ENCODE measurements at regions not wholly inside any gene's neighbourhood (a gene's known extent, or its start where the extent isn't known, plus 50 kb on each side); places are given as distances from the start of the nearest gene placed in this dataset.

- no peak for DNase-seq (ENCODE audit: extremely low spot score, unreplicated experiment)
- H3K36me3 Mint-ChIP-seq: no peaks in the 10 kb centered on the region
- no peaks in the 10 kb centered on the region for H3K27me3 Mint-ChIP-seq
- no peaks in the 10 kb centered on the region for H3K9me3 Mint-ChIP-seq
- no peaks in the 10 kb centered on the region for H3K4me1 Mint-ChIP-seq (ENCODE audit: unreplicated experiment)
- H3K27ac Mint-ChIP-seq: no peak overlapping the region
- H3K4me3 Mint-ChIP-seq: no peak overlapping the region
- no peak for TF ChIP-seq CTCF (conservative IDR thresholded peaks at IDR 0.05)
These were observed 1245.7 kb upstream of the LRRTM1 start for GRCh38 chr2:81550277-81550676.

- Mint-ChIP-seq H3K9me3 (no peaks in the 10 kb centered on the region), H3K27ac (no peak overlapping the region), H3K36me3 (no peaks in the 10 kb centered on the region), H3K4me3 (no peak overlapping the region), H3K4me1 (ENCODE audit: unreplicated experiment) (no peaks in the 10 kb centered on the region), H3K27me3 (no peaks in the 10 kb centered on the region)
- TF ChIP-seq CTCF (conservative IDR thresholded peaks at IDR 0.05): no peak
- DNase-seq (ENCODE audit: extremely low spot score, unreplicated experiment): no peak
These were observed 1245.1 kb upstream of the LRRTM1 start for GRCh38 chr2:81549646-81550045.

- no peak overlapping the region for H3K27ac Mint-ChIP-seq
- no peak for DNase-seq (ENCODE audit: extremely low spot score, unreplicated experiment)
These were observed 1241.1 kb upstream of the LRRTM1 start for GRCh38 chr2:81545626-81546025.

GRCh38 chr2:81542119-81542518 is 1237.6 kb upstream of the LRRTM1 start:
- no peaks in the 10 kb centered on the region for H3K36me3 Mint-ChIP-seq
- H3K4me3 Mint-ChIP-seq: no peak overlapping the region
- H3K9me3 Mint-ChIP-seq: no peaks in the 10 kb centered on the region
- TF ChIP-seq CTCF (conservative IDR thresholded peaks at IDR 0.05): no peak
- H3K27me3 Mint-ChIP-seq: no peaks in the 10 kb centered on the region
- H3K27ac Mint-ChIP-seq: no peak overlapping the region
- no peak for DNase-seq (ENCODE audit: extremely low spot score, unreplicated experiment)
- no peaks in the 10 kb centered on the region for H3K4me1 Mint-ChIP-seq (ENCODE audit: unreplicated experiment)

More at GRCh38 chr2:81545626-81546025, 1241.1 kb upstream of the LRRTM1 start:
- no peaks in the 10 kb centered on the region for H3K27me3 Mint-ChIP-seq
- TF ChIP-seq CTCF (conservative IDR thresholded peaks at IDR 0.05): no peak
- H3K4me3 Mint-ChIP-seq: no peak overlapping the region
- H3K4me1 Mint-ChIP-seq (ENCODE audit: unreplicated experiment): no peaks in the 10 kb centered on the region
- H3K36me3 Mint-ChIP-seq: no peaks in the 10 kb centered on the region
- H3K9me3 Mint-ChIP-seq: no peaks in the 10 kb centered on the region

- H3K27ac Mint-ChIP-seq: no peak overlapping the region
- no peaks in the 10 kb centered on the region for H3K36me3 Mint-ChIP-seq
- no peak overlapping the region for H3K4me3 Mint-ChIP-seq
- no peaks in the 10 kb centered on the region for H3K27me3 Mint-ChIP-seq
- H3K4me1 Mint-ChIP-seq (ENCODE audit: unreplicated experiment): no peaks in the 10 kb centered on the region
- DNase-seq (ENCODE audit: extremely low spot score, unreplicated experiment): no peak
- no peak for TF ChIP-seq CTCF (conservative IDR thresholded peaks at IDR 0.05)
- no peaks in the 10 kb centered on the region for H3K9me3 Mint-ChIP-seq
These were observed 1225.4 kb upstream of the LRRTM1 start for GRCh38 chr2:81529944-81530343.

- H3K4me1 Mint-ChIP-seq (ENCODE audit: unreplicated experiment): no peaks in the 10 kb centered on the region
- no peak for TF ChIP-seq CTCF (conservative IDR thresholded peaks at IDR 0.05)
- H3K4me3 Mint-ChIP-seq: no peak overlapping the region
- H3K9me3 Mint-ChIP-seq: no peaks in the 10 kb centered on the region
- no peaks in the 10 kb centered on the region for H3K27me3 Mint-ChIP-seq
- no peak overlapping the region for H3K27ac Mint-ChIP-seq
- no peak for DNase-seq (ENCODE audit: extremely low spot score, unreplicated experiment)
- no peaks in the 10 kb centered on the region for H3K36me3 Mint-ChIP-seq
These were observed 1224.4 kb upstream of the LRRTM1 start for GRCh38 chr2:81528852-81529480.
